GM19023 (cell line): ENCODE measurements at regions not wholly inside any gene's neighbourhood (a gene's known extent, or its start where the extent isn't known, plus 50 kb on each side); places are given as distances from the start of the nearest gene placed in this dataset.
"Not testable (repeated sequence)": the region's sequence is repeated elsewhere in the genome, so short reads cannot be mapped to it uniquely, and the experiment has no call there.

Source experiments
- ATAC-seq: cut with Tn5 transposase; IDR thresholded peaks from one replicate; pipeline ENCODE4 v1.9.1; 2021; ENCODE audit warnings: mild to moderate bottlenecking, moderate library complexity; ENCODE audit not compliant: unreplicated experiment

GRCh38 chrX:112577146-112577545 lies 102.6 kb downstream of the LHFPL1 start:
- ATAC-seq: no peak

- ATAC-seq: no peak
Measured at GRCh38 chrX:112571388-112571787, 108.3 kb downstream of the LHFPL1 start.

DNA sequence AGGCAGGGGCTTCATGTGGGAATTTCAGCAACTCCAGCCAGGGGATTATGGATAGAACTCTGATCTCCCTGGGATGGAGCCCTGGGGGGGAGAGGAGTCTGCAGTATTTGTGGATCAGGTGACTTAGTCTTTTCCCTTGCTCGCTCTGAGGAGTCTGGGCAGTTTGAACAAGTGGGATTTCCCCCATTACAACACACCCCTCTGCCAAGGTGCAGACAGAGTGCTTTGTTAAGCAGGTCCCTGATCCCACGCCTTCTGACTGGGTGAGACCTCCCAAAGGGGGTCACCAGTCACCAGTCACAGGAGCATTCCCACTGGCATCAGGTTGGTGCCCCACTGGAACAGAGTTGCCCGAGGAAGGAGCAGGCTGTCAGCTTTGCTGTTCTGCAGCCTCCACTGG lies 123.9 kb downstream of the LHFPL1 start:
- ATAC-seq: no peak

GRCh38 chrX:112545051-112545450 lies 134.7 kb downstream of the LHFPL1 start:
- ATAC-seq: no peak

- ATAC-seq: no peak
Measured at GRCh38 chrX:112536544-112536943, 143.2 kb downstream of the LHFPL1 start.

DNA sequence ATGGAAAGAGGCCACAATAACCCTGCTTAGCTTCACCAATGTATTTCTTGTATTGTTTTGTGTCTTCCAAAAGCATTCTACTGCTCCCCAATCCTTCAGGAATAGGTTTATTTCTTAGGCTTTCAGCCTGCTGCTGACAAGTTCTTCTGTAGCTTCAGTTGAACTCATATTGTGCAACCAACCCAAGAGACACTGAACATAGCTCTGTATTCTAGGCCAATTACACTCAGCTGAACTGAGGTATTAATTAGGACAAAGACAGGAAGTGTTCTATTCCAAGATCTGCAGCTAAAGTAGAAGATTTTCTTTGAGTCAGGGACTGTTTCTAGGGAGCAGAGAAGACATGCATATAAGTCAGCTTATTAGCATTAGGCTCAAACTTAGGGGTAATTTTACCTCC lies 151.8 kb downstream of the LHFPL1 start:
- no peak for ATAC-seq

- no peak for ATAC-seq
Measured at GRCh38 chrX:112521676-112522075, 158.1 kb downstream of the LHFPL1 start.

DNA sequence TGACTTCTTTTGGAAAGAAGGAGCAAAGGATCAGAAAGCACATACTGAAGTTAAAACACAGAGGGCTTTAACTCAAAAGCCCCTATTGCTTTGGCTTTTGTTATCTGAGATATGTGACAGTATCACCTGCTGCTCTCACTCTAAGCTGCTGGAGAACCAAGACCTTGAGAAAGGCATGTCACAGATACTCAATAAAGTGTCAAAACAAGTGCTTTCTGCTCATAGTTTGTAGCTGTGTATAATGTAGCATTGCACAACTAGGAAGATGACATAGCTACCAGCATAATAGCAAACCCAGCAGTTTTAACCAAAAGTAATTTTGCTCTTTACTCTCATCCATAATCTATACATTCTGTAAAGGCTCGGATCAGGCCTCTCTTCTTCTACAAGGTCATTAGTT lies 159.6 kb downstream of the LHFPL1 start:
- no peak for ATAC-seq

GRCh38 chrX:112513154-112513553 lies 166.6 kb downstream of the LHFPL1 start:
- ATAC-seq: no peak

- no peak for ATAC-seq
Measured at GRCh38 chrX:112512509-112512908, 167.2 kb downstream of the LHFPL1 start.

DNA sequence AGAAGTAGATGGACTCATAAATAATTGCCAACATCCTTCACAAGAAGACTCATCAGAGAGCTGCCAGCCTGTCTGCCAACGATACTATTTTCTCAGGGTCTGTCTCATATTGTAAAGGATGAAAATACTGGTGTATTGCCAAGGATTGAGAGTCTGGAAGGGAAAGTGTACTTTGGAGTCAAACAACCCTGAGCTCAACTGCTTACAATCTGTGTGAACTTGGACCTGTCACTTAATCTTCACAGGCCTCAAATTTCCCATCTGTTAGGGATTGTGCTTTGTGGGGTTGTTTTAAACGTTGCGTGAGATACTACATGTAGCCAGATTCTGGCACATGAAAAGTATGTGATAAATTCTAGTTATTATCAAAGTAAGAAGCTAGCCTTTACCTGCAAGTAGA lies 169.1 kb downstream of the LHFPL1 start:
- ATAC-seq: no peak

DNA sequence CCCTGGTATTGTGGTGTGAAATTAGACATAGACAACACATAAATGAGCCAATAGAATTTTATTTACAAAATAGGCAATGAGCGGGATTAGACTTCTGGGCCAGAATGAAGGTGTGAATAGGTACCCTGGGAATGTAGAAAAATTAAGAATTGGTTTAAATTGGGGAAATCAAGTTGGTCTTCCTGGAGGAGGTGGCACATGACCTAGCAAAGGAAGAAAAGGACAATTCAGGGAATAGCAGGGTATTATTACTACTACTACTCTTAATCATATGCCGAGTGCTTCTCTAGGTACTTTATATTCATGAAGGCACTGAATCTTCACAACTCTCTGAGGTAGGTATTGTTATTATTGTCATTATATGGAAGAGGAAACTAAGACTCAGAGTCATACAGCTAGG lies 202.1 kb downstream of the LHFPL1 start:
- no peak for ATAC-seq

- no peak for ATAC-seq
Measured at GRCh38 chrX:112473654-112474053, 206.1 kb downstream of the LHFPL1 start.

GRCh38 chrX:112470551-112470950 lies 209.2 kb downstream of the LHFPL1 start:
- ATAC-seq: no peak

GRCh38 chrX:112461949-112462450 lies 217.7 kb downstream of the LHFPL1 start:
- not testable (repeated sequence) for ATAC-seq

DNA sequence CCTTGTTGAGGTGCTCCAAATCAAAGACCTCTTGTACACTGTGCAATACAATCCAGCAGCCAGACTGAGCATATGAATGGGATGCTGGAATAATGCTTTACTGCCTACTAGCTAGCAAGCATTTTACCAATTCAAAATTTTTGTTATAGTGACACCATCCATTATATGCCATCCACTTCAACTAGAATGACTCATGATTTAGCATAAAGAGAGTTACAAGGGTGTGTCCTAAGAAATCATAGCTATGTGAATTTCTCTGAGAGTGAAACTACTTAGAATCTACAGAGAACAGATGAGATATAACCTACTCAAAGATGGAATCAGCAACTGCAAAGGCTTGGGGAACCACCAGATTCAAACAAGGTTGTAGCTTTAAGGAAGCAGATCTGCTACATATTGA lies 221.9 kb downstream of the LHFPL1 start:
- ATAC-seq: no peak

- ATAC-seq: no peak
Measured at GRCh38 chrX:112450810-112451209, 228.9 kb downstream of the LHFPL1 start.

GRCh38 chrX:112440277-112440676 lies 239.5 kb downstream of the LHFPL1 start:
- ATAC-seq: no peak

DNA sequence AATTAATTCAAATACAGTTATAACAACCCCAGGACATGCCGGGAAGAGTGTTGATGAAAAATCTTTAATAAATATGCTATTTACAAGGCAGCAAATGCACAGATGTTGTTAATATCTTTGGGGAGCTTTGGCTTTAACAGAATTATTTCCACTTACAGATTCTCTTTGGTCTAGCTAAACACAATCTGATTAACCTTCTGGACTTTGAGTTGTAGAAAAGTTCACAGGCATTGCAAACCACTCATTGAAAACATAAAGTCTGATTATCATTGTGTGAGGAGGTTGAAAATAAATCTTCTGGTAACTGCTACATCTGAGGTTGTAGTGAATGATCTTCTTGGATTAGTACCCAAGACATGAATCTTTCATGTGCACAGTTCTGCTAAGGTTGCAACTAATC lies 255.6 kb downstream of the LHFPL1 start:
- ATAC-seq: no peak

GRCh38 chrX:112391313-112391712 lies 288.4 kb downstream of the LHFPL1 start:
- no peak for ATAC-seq

GRCh38 chrX:112381649-112382298 lies 298.0 kb downstream of the LHFPL1 start:
- ATAC-seq: not testable (repeated sequence)

DNA sequence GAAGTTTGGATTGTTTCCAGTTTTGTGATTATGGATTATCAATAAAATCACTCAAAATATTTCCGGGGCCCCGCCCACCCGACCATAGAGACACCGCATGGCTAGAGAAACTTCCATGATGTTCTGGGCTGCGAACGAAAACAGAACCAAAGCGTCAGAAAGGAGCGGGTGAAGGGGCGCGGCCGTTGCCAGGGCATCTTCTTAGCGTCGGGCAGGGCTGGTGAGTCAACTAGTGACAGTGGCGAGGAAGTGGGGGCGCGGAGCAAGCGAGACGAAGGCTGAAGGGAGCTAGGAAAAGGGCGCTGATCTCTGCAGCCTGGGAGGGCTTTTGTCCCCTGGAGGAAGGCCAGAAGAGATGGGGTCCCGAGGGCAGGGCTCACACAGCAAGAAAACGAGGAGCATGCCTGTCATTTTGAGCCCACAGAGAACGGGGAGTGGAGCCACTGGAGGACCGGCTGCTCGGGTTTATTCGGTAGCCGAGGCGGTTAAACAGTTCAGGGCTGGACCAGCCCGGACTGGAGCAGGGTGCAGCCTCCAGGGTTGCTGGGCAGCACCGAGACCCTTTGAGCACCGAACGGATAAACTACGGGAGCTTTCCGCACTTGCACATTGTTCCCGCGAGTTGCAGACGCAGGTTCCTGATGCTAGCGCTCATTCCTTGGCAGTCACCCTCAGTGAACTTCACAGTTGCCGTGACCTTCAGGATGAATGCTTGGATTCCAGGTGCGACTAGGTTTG lies 298.1 kb upstream of the TRPC5 start:
- ATAC-seq: no peak
